ENCODE measurements at regions not wholly inside any gene's neighbourhood (a gene's known extent, or its start where the extent isn't known, plus 50 kb on each side); places are given as distances from the start of the nearest gene placed in this dataset.

GRCh38 chr16:59729613-59730012 is 995.5 kb upstream of the GOT2 start:
- TF ChIP-seq CTCF (IDR thresholded peaks at IDR 0.05; ENCODE audit: insufficient read depth, low read length, poor library complexity, severe bottlenecking) (no peak), EZH2phosphoT487 (conservative IDR thresholded peaks at IDR 0.05; ENCODE audit: low read length) (no peak)

All from SU-DHL-6 (cell line).